Activated CD8-positive, alpha-beta memory T cell treated with anti-CD3 and anti-CD28 coated beads, Interleukin-2, amount 50 U/mL, for 24 hours (primary cell): ENCODE measurements at regions not wholly inside any gene's neighbourhood (a gene's known extent, or its start where the extent isn't known, plus 50 kb on each side); places are given as distances from the start of the nearest gene placed in this dataset.
"Not testable (repeated sequence)": the region's sequence is repeated elsewhere in the genome, so short reads cannot be mapped to it uniquely, and the experiment has no call there.

ENCODE experiments used
- DNase-seq: peaks from one replicate; pipeline ENCODE4 v3.0.0-alpha.2; 2020; ENCODE audit errors: extremely low read depth

DNA sequence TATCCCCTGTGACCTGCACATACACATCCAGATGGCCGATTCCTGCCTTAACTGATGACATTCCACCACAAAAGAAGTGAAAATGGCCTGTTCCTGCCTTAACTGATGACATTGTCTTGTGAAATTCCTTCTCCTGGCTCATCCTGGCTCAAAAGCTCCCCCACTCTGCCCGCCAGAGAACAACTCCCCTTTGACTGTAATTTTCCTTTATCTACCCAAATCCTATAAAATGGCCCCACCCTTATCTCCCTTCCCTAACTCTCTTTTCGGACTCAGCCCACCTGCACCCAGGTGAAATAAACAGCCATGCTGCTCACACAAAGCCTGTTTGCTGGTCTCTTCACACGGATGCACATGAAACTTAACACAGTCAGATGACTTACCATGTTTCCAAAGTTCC lies 403.8 kb downstream of the TBC1D32 start:
- not testable (repeated sequence) for DNase-seq

GRCh38 chr6:120924214-120924613 lies 410.1 kb downstream of the TBC1D32 start:
- DNase-seq: no peak

GRCh38 chr6:120918137-120918536 lies 416.1 kb downstream of the TBC1D32 start:
- DNase-seq: no peak

GRCh38 chr6:120916844-120917243 lies 417.4 kb downstream of the TBC1D32 start:
- DNase-seq: no peak

- no peak for DNase-seq
Measured at GRCh38 chr6:120913486-120913885, 420.8 kb downstream of the TBC1D32 start.

GRCh38 chr6:120908767-120909166 lies 425.5 kb downstream of the TBC1D32 start:
- DNase-seq: no peak

DNA sequence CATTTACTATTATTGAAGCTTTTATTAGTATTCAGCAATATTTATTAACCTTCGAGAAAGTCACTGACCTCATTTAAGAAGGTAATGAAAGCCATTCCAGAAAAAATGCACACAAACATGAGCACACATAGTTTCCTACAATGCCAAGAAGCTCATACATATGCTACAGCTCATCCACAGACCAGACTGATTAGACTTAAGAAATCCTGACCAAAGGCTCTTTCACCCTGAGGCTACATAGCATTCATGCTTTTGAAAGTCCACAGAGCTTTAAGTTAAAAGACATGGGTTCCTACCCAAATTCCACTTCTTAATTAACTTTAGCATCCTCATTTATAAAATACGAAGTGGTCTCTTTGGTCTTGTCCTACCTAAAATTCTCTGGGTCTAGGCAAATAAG lies 430.4 kb downstream of the TBC1D32 start:
- DNase-seq: no peak

DNA sequence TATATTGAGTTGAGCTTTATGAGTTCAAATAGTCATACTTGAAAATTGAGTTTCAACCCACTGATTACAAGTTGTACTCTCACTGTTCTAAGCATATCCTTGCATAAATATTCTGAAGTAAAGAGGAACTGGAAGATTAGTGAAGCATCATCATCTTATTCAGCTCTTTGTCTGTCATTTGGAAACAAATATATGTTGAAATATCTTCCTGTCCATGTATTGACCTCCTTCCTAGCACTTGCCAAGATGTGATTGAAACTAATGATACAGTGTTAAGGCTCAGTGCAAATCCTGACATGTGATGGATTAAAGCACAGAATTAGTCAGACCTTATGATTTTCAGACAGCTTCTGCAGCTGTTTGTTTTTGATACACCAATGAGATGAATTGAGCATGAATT lies 434.3 kb downstream of the TBC1D32 start:
- no peak for DNase-seq

GRCh38 chr6:120894077-120894476 lies 440.2 kb downstream of the TBC1D32 start:
- no peak for DNase-seq

DNA sequence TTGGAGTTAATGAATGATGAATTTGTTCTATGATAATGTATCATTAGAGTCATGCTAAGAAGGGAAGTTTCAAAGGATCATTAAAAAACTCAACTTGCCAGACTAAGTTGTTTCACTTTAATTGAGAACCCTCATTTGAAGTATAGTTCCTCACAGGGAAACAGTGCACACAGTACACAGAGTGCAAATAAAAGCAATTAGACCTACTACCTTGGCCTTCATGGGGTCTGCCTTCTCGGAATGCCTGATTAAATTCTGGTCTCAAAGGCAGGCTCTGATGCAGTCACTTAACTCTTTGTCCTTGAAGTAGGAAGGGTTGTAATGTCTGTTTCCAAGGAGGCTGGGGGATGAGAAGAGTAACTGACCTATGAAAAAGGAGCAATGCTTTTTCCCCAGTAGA lies 457.3 kb downstream of the TBC1D32 start:
- DNase-seq: no peak

GRCh38 chr6:120876424-120876823 lies 457.9 kb downstream of the TBC1D32 start:
- no peak for DNase-seq

- no peak for DNase-seq
Measured at GRCh38 chr6:120875900-120876299, 458.4 kb downstream of the TBC1D32 start.

- no peak for DNase-seq
Measured at GRCh38 chr6:120874422-120874821, 459.9 kb downstream of the TBC1D32 start.

GRCh38 chr6:120873125-120873865 lies 461.0 kb downstream of the TBC1D32 start:
- DNase-seq: no peak

DNA sequence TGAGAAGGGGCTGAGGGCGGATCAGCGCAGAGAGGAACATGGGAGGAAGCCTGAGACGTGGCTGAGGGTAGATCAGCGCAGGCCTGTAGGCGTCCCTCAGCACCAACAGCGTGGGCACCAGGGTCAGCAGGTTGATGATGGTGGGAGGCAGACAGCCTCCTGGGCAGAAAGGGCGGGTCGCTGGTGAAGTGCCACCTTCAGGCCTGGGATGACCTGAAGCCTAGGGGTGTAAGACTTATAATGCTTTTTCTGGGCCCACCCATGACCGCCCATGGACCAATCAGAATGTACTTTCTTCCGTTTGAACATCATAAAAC lies 462.1 kb downstream of the TBC1D32 start:
- DNase-seq: no peak

- DNase-seq: no peak
Measured at GRCh38 chr6:120871416-120872261, 462.6 kb downstream of the TBC1D32 start.

DNA sequence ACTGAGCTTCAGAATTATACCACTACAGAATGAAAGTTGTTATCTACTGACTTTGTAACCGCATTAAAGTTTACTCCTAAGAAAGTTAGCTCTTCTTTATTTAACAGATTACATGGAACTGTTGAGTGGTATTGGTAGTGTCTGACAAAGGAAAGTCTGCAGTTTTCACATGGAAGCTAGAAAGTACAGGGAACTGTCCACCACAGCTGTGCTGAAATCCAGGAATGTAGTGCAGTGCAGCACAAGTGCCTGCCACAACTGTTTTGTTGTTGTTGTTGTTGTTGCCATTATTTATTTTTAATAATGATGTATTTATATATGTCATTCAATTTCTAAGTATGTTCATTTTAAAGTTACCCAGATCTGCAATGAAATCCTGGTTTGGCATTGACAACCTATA lies 464.9 kb downstream of the TBC1D32 start:
- DNase-seq: no peak

DNA sequence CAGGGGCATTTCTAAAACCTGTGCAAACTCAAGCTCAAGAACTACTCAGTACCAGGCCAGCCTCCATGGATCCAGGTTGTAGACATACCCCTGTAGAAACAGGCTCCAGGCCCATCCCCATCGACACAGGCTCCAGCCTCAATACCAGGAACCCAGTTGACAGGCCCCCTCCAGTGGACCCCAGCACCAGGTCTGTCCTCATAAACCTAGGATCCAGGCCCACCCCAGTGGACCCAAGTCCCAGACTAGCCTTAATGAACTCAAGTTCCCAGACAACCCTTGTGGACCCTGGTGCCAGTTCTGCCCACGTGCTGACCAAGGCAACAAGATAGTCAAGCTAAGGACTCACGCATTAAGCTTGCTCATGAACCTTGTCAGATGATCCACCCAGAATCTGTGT lies 476.9 kb downstream of the TBC1D32 start:
- DNase-seq: no peak

DNA sequence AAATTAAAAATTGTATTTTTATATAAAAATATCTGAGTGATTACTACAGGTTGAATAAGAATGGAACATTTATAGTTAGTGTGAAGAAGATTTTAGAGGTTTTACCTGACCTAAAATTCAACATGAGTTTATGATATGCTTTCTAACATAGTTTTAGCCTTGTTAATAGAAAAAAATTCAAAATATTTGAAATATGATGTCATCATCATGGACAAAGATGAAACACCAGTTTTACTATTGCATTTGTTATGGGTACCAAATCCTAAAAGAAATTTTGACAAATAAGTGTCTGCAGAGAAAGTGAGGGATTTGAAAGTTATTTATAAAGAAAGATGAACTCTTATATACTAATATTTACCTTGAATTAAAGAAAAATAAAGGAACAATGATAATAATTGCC lies 479.7 kb downstream of the TBC1D32 start:
- no peak for DNase-seq

DNA sequence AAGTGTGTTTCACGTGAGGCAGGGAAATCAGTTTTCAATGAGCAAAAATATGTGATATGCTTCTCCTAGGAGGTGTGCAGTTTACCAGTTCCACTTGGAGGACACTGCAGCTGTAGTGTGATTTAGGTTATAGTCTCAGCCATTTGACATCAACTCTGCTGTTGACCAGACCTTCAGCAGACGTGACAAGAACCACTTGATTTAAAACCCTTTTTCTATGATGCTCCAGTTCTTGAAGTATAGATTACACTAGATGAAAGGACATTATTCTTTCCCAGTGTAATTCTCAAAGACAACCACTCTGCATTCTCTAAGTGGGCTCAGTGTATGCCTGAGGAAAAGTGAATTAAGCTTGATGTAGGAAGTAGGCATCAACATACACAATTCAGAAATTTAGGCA lies 480.8 kb downstream of the TBC1D32 start:
- DNase-seq: no peak

- DNase-seq: no peak
Measured at GRCh38 chr6:120852293-120852849, 481.9 kb downstream of the TBC1D32 start.

GRCh38 chr6:120826253-120826652 lies 508.0 kb downstream of the TBC1D32 start:
- no peak for DNase-seq

GRCh38 chr6:120816794-120817193 lies 517.5 kb downstream of the TBC1D32 start:
- DNase-seq: no peak
